ENCODE measurements at regions not wholly inside any gene's neighbourhood (a gene's known extent, or its start where the extent isn't known, plus 50 kb on each side); places are given as distances from the start of the nearest gene placed in this dataset.

GRCh38 chr2:217707131-217707611 lies 295.6 kb downstream of the TNS1 start:
- in situ Hi-C loops (cut with HindIII; ENCODE audit: low sequenced_read_pairs): no loop called here
- no peak for DNase-seq (ENCODE audit: low read depth, low spot score)
- no peak for TF ChIP-seq CTCF (IDR thresholded peaks at IDR 0.05; ENCODE audit: low read depth, low read length)
- H3K4me3 ChIP-seq (ENCODE audit: low read depth, low read length): no peak overlapping the region

GRCh38 chr2:217706513-217706912 lies 296.3 kb downstream of the TNS1 start:
- no peak overlapping the region for H3K4me3 ChIP-seq (ENCODE audit: low read depth, low read length)
- DNase-seq (ENCODE audit: low read depth, low spot score): no peak
- no peak for TF ChIP-seq CTCF (IDR thresholded peaks at IDR 0.05; ENCODE audit: low read depth, low read length)
- in situ Hi-C loops (cut with HindIII; ENCODE audit: low sequenced_read_pairs): no loop called here

- in situ Hi-C loops (cut with HindIII; ENCODE audit: low sequenced_read_pairs): no loop called here
- DNase-seq (ENCODE audit: low read depth, low spot score): no peak
- TF ChIP-seq CTCF (IDR thresholded peaks at IDR 0.05; ENCODE audit: low read depth, low read length): no peak
- H3K4me3 ChIP-seq (ENCODE audit: low read depth, low read length): no peak overlapping the region
These were observed 296.7 kb downstream of the TNS1 start for GRCh38 chr2:217706095-217706494.

GRCh38 chr2:217705461-217705860 lies 297.3 kb downstream of the TNS1 start:
- DNase-seq (ENCODE audit: low read depth, low spot score): no peak
- no peak for TF ChIP-seq CTCF (IDR thresholded peaks at IDR 0.05; ENCODE audit: low read depth, low read length)
- H3K4me3 ChIP-seq (ENCODE audit: low read depth, low read length): no peak overlapping the region
- in situ Hi-C loops (cut with HindIII; ENCODE audit: low sequenced_read_pairs): no loop called here

GRCh38 chr2:217703999-217704398 lies 298.8 kb downstream of the TNS1 start:
- no peak for TF ChIP-seq CTCF (IDR thresholded peaks at IDR 0.05; ENCODE audit: low read depth, low read length)
- no peak for DNase-seq (ENCODE audit: low read depth, low spot score)
- in situ Hi-C loops (cut with HindIII; ENCODE audit: low sequenced_read_pairs): no loop called here
- no peak overlapping the region for H3K4me3 ChIP-seq (ENCODE audit: low read depth, low read length)

- no peak overlapping the region for H3K4me3 ChIP-seq (ENCODE audit: low read depth, low read length)
- no peak for DNase-seq (ENCODE audit: low read depth, low spot score)
- in situ Hi-C loops (cut with HindIII; ENCODE audit: low sequenced_read_pairs): no loop called here
- TF ChIP-seq CTCF (IDR thresholded peaks at IDR 0.05; ENCODE audit: low read depth, low read length): no peak
These were observed 299.7 kb downstream of the TNS1 start for GRCh38 chr2:217703102-217703501.

- no peak for DNase-seq (ENCODE audit: low read depth, low spot score)
- in situ Hi-C loops (cut with HindIII; ENCODE audit: low sequenced_read_pairs): no loop called here
- no peak overlapping the region for H3K4me3 ChIP-seq (ENCODE audit: low read depth, low read length)
- TF ChIP-seq CTCF (IDR thresholded peaks at IDR 0.05; ENCODE audit: low read depth, low read length): no peak
These were observed 301.2 kb downstream of the TNS1 start for GRCh38 chr2:217701622-217702021.

All from astrocyte of the spinal cord (primary cell).